Spleen (tissue), 11 donors: ENCODE measurements at regions not wholly inside any gene's neighbourhood (a gene's known extent, or its start where the extent isn't known, plus 50 kb on each side); places are given as distances from the start of the nearest gene placed in this dataset.

Source experiments
- DNase-seq: peaks from one replicate; pipeline ENCODE4 v3.0.0-alpha.2; 2020
- H3K27ac ChIP-seq, 8 donors: fragments of 200-600 bp; sonication (generic) in 7 of 8; 1 replicate in 4 of 8; 2 replicates in 4 of 8; pipeline versions ENCODE4 v1.5.0 to v1.8.0; 2016 to 2021; ENCODE audit warnings: inconsistent platforms in 4 of 8, mild to moderate bottlenecking in 4 of 8, moderate library complexity in 1 of 8
- H3K27me3 ChIP-seq, 7 donors: fragments of 200-600 bp; sonication (generic) in 6 of 7; replicated peaks in 1 of 7; 1 replicate in 4 of 7; 2 replicates in 3 of 7; pipeline versions ENCODE4 v1.5.0 to v1.8.0; 2016 to 2021; ENCODE audit warnings: inconsistent platforms in 3 of 7, mild to moderate bottlenecking in 1 of 7
- H3K36me3 ChIP-seq, 6 donors: fragments of 200-600 bp; sonication (generic) in 5 of 6; 1 replicate in 4 of 6; 2 replicates in 2 of 6; pipeline versions ENCODE4 v1.5.0 to v1.8.0; 2016 to 2021; ENCODE audit warnings: inconsistent platforms in 2 of 6
- H3K4me1 ChIP-seq, 6 donors: fragments of 200-600 bp; sonication (generic) in 5 of 6; 1 replicate in 3 of 6; 2 replicates in 3 of 6; pipeline versions ENCODE4 v1.5.0 to v1.8.0; 2016 to 2021; ENCODE audit warnings: inconsistent platforms in 3 of 6
- H3K4me3 ChIP-seq, 8 donors: fragments of 200-600 bp; sonication (generic) in 7 of 8; 1 replicate in 4 of 8; 2 replicates in 4 of 8; pipeline versions ENCODE4 v1.5.0 to v1.8.0; 2016 to 2021; ENCODE audit warnings: inconsistent platforms in 4 of 8, mild to moderate bottlenecking in 4 of 8, moderate library complexity in 2 of 8
- H3K9me3 ChIP-seq, 8 donors: fragments of 200-600 bp; sonication (generic) in 7 of 8; 1 replicate in 4 of 8; 2 replicates in 4 of 8; pipeline versions ENCODE4 v1.5.0 to v1.8.0; 2016 to 2021; ENCODE audit warnings: inconsistent platforms in 4 of 8
- CTCF ChIP-seq, 11 experiments: fragments of 200-600 bp in 7 of 11; fragments of 450-650 bp in 4 of 11; sonication (generic) in 4 of 11; IDR thresholded peaks in 8 of 11; conservative IDR thresholded peaks in 3 of 11; 1 replicate in 7 of 11; 2 replicates in 4 of 11; pipeline versions ENCODE4 v1.4.0 to v1.8.0; 2016 to 2021; ENCODE audit warnings: antibody characterized with exemption in 11 of 11, inconsistent platforms in 4 of 11, mild to moderate bottlenecking in 1 of 11
- POLR2A ChIP-seq, 3 donors: fragments of 450-650 bp; IDR thresholded peaks; one replicate each; pipeline ENCODE4 v1.5.1; 2017; ENCODE audit warnings: antibody characterized with exemption in 3 of 3, mild to moderate bottlenecking in 1 of 3
- POLR2AphosphoS5 ChIP-seq, 3 donors: sonication (generic); formaldehyde crosslinking; IDR thresholded peaks; one replicate each; pipeline ENCODE4 v1.5.1; 2017; ENCODE audit warnings: antibody characterized with exemption in 3 of 3
- WGBS, 5 donors: extraction: QIAGEN DNeasy Blood & Tissue Kit in 3 of 5; methylation state at CpG; one replicate each; pipeline versions ENCODE4 v1.1.5 to v1.1.7; 2013 to 2018; 5-methylcytosine and 5-hydroxymethylcytosine counted together
- intact Hi-C: fragments of 100-400 bp; cut with DNase I; formaldehyde crosslinking; loops from one replicate; pipeline ENCODE4 v1.15.0; 2023; ENCODE audit warnings: low total_unique reads
- donor health status: healthy with polysubstance abuse.
- donor health status: DM: no; HTN: no; CAD: no; lungs with moderate emphysema.
- donor health status: DM: no; HTN: no; CAD: no.
- donor health status: Bipolar disorder and iron deficiency.
- donor health status: healthy.
- donor health status: DM: no; HTN: no; CAD: no.
- donor health status: DM: yes; HTN: yes; CAD: no.

- TF ChIP-seq CTCF (IDR thresholded peaks at IDR 0.05 in 8 of 11, conservative IDR thresholded peaks at IDR 0.05 in 3 of 11) (no peak), POLR2A (IDR thresholded peaks at IDR 0.05) (no peak), POLR2AphosphoS5 (IDR thresholded peaks at IDR 0.05) (no peak)
- no peak for DNase-seq
- peaks cover 0 to 45% (median 22%) of the 10 kb centered on the region in 8 donors for H3K9me3 ChIP-seq
- H3K4me1 ChIP-seq, result no peaks in the 10 kb centered on the region
- H3K4me3 ChIP-seq, result no peak overlapping the region
- no peaks in the 10 kb centered on the region for H3K36me3 ChIP-seq
- no peak overlapping the region for H3K27ac ChIP-seq
- intact Hi-C loops, result no loop called here
- no peaks in the 10 kb centered on the region for H3K27me3 ChIP-seq
Measured at GRCh38 chr2:116148361-116148760, 1666.1 kb upstream of the DDX18 start.

- WGBS, 5 donors, result 58 to 76% (median 68%) methylated on average over 3 of the region's 3 CpGs
- Histone ChIP-seq H3K27me3 (no peaks in the 10 kb centered on the region), H3K9me3 (peaks cover 0 to 79% (median 42%) of the 10 kb centered on the region in 8 donors), H3K27ac (no peak overlapping the region), H3K4me3 (no peak overlapping the region), H3K36me3 (no peaks in the 10 kb centered on the region), H3K4me1 (no peaks in the 10 kb centered on the region)
- DNase-seq, result no peak
- TF ChIP-seq POLR2AphosphoS5 (IDR thresholded peaks at IDR 0.05), result no peak
- TF ChIP-seq CTCF (IDR thresholded peaks at IDR 0.05 in 8 of 11, conservative IDR thresholded peaks at IDR 0.05 in 3 of 11), result no peak
- no peak for TF ChIP-seq POLR2A (IDR thresholded peaks at IDR 0.05)
- intact Hi-C loops, result no loop called here
Measured at GRCh38 chr2:116153729-116154128, 1660.8 kb upstream of the DDX18 start.

GRCh38 chr2:116160657-116161056 lies 1653.8 kb upstream of the DDX18 start:
- TF ChIP-seq POLR2AphosphoS5 (IDR thresholded peaks at IDR 0.05) (no peak), POLR2A (IDR thresholded peaks at IDR 0.05) (no peak), CTCF (IDR thresholded peaks at IDR 0.05 in 8 of 11, conservative IDR thresholded peaks at IDR 0.05 in 3 of 11) (no peak)

GRCh38 chr2:116162395-116162794 lies 1652.1 kb upstream of the DDX18 start:
- 86 to 100% (median 95%) methylated on average over 2 of the region's 2 CpGs for WGBS, 5 donors
- intact Hi-C loops, result no loop called here
- H3K4me1 ChIP-seq, result no peaks in the 10 kb centered on the region
- no peak overlapping the region for H3K4me3 ChIP-seq
- TF ChIP-seq POLR2A (IDR thresholded peaks at IDR 0.05) (no peak), CTCF (IDR thresholded peaks at IDR 0.05 in 8 of 11, conservative IDR thresholded peaks at IDR 0.05 in 3 of 11) (no peak), POLR2AphosphoS5 (IDR thresholded peaks at IDR 0.05) (no peak)
- H3K9me3 ChIP-seq, result peaks cover 0 to 86% (median 57%) of the 10 kb centered on the region in 8 donors
- DNase-seq, result no peak
- no peak overlapping the region for H3K27ac ChIP-seq
- H3K36me3 ChIP-seq, result no peaks in the 10 kb centered on the region
- no peaks in the 10 kb centered on the region for H3K27me3 ChIP-seq

More at GRCh38 chr2:116160657-116161056, 1653.8 kb upstream of the DDX18 start:
- Histone ChIP-seq H3K27me3 (no peaks in the 10 kb centered on the region), H3K9me3 (peaks cover 0 to 100% (median 67%) of the 10 kb centered on the region in 8 donors), H3K36me3 (no peaks in the 10 kb centered on the region), H3K27ac (no peak overlapping the region), H3K4me1 (no peaks in the 10 kb centered on the region), H3K4me3 (no peak overlapping the region)
- DNase-seq, result no peak
- intact Hi-C loops, result no loop called here
- 75 to 84% (median 75%) methylated on average over 5 of the region's 5 CpGs for WGBS, 5 donors
